Bronchial epithelial cell (primary cell): ENCODE measurements at regions not wholly inside any gene's neighbourhood (a gene's known extent, or its start where the extent isn't known, plus 50 kb on each side); places are given as distances from the start of the nearest gene placed in this dataset.

Experiments
- DNase-seq: peaks from one replicate; pipeline ENCODE4 v3.0.0-alpha.2; 2010; ENCODE audit warnings: low read depth
- FAIRE-seq: peaks from 2 replicates; lab custom pipeline; 2011; peaks lifted over from hg19 to GRCh38; lab: Jason Lieb, UNC
- H3K27me3 ChIP-seq: 2 replicates; pipeline ENCODE4 v1.5.1; 2011; ENCODE audit warnings: low read length; ENCODE audit not compliant: control insufficient read depth, insufficient read depth
- H3K36me3 ChIP-seq: 2 replicates; pipeline ENCODE4 v1.5.1; 2011; ENCODE audit warnings: low read length; ENCODE audit not compliant: control insufficient read depth, insufficient read depth
- H3K4me3 ChIP-seq: 2 replicates; pipeline ENCODE4 v1.5.1; 2011; ENCODE audit warnings: mild to moderate bottlenecking, low read depth, low read length, control low read depth
- CTCF ChIP-seq: IDR thresholded peaks from 2 replicates; pipeline ENCODE4 v1.5.1; 2011; ENCODE audit warnings: mild to moderate bottlenecking, moderate library complexity, low read length, control low read depth, inconsistent platforms; ENCODE audit not compliant: insufficient read depth, severe bottlenecking

GRCh38 chr7:32299133-32299702, 191.0 kb downstream of the LSM5 start:
- Histone ChIP-seq H3K27me3 (peaks cover 10% of the 10 kb centered on the region), H3K36me3 (no peaks in the 10 kb centered on the region), H3K4me3 (peak overlapping the region; percentile 25)
- no peak for TF ChIP-seq CTCF
- DNase-seq = peak; percentile 6
- FAIRE-seq = no peak

GRCh38 chr7:32298408-32299132, 191.6 kb downstream of the LSM5 start:
- DNase-seq = no peak
- FAIRE-seq = no peak
- TF ChIP-seq CTCF = no peak
- H3K27me3 ChIP-seq = peaks cover 10% of the 10 kb centered on the region
- no peaks in the 10 kb centered on the region for H3K36me3 ChIP-seq
- peak overlapping the region; percentile 25 for H3K4me3 ChIP-seq

GRCh38 chr7:32293833-32294232, 196.3 kb downstream of the LSM5 start:
- FAIRE-seq = no peak
- TF ChIP-seq CTCF = no peak

GRCh38 chr7:32289651-32290414, 200.3 kb downstream of the LSM5 start:
- TF ChIP-seq CTCF = no peak
- FAIRE-seq (no peak), DNase-seq (no peak)
- H3K27me3 ChIP-seq = no peaks in the 10 kb centered on the region
- no peak overlapping the region for H3K4me3 ChIP-seq
- H3K36me3 ChIP-seq = no peaks in the 10 kb centered on the region

More at GRCh38 chr7:32293833-32294232, 196.3 kb downstream of the LSM5 start:
- DNase-seq = no peak
- H3K4me3 ChIP-seq = no peak overlapping the region
- H3K27me3 ChIP-seq = peaks cover 6% of the 10 kb centered on the region
- no peaks in the 10 kb centered on the region for H3K36me3 ChIP-seq

- H3K27me3 ChIP-seq = no peaks in the 10 kb centered on the region
- no peak overlapping the region for H3K4me3 ChIP-seq
- no peaks in the 10 kb centered on the region for H3K36me3 ChIP-seq
- DNase-seq (no peak), FAIRE-seq (no peak)
- no peak for TF ChIP-seq CTCF
These were observed 204.5 kb downstream of the LSM5 start for GRCh38 chr7:32285698-32286097.
